T-helper 9 cell (primary cell): ENCODE measurements at regions not wholly inside any gene's neighbourhood (a gene's known extent, or its start where the extent isn't known, plus 50 kb on each side); places are given as distances from the start of the nearest gene placed in this dataset.

Experiments used
- DNase-seq: peaks from one replicate; pipeline ENCODE4 v3.0.0-alpha.2; 2020

GRCh38 chr17:15177343-15177742, 87.8 kb downstream of the PMP22 start:
- DNase-seq = no peak

GRCh38 chr17:15175356-15175755, 89.8 kb downstream of the PMP22 start:
- no peak for DNase-seq

GRCh38 chr17:15171167-15172047, 93.7 kb downstream of the PMP22 start:
- no peak for DNase-seq

- no peak for DNase-seq
Observed at GRCh38 chr17:15169676-15170075, 95.5 kb downstream of the PMP22 start.

- DNase-seq = no peak
Observed at GRCh38 chr17:15168379-15168778, 96.7 kb downstream of the PMP22 start.

- no peak for DNase-seq
Observed at GRCh38 chr17:15161395-15161794, 103.7 kb downstream of the PMP22 start.

GRCh38 chr17:15157051-15157450, 108.1 kb downstream of the PMP22 start:
- DNase-seq = no peak

- DNase-seq = no peak
Observed at GRCh38 chr17:15154618-15155017, 110.5 kb downstream of the PMP22 start.

GRCh38 chr17:15145621-15146020, 119.5 kb downstream of the PMP22 start:
- DNase-seq = no peak

GRCh38 chr17:15143524-15143923, 121.6 kb downstream of the PMP22 start:
- no peak for DNase-seq

- no peak for DNase-seq
Observed at GRCh38 chr17:15134363-15134762, 130.8 kb downstream of the PMP22 start.

- DNase-seq = no peak
Observed at GRCh38 chr17:15133826-15134225, 131.3 kb downstream of the PMP22 start.

- no peak for DNase-seq
Observed at GRCh38 chr17:15133143-15133542, 132.0 kb downstream of the PMP22 start.

GRCh38 chr17:15130426-15130825, 134.7 kb downstream of the PMP22 start:
- DNase-seq = no peak

- DNase-seq = no peak
Observed at GRCh38 chr17:15129986-15130385, 135.1 kb downstream of the PMP22 start.

GRCh38 chr17:15124746-15125145, 140.4 kb downstream of the PMP22 start:
- no peak for DNase-seq

GRCh38 chr17:15124264-15124595, 140.9 kb downstream of the PMP22 start:
- DNase-seq = no peak

GRCh38 chr17:15123593-15124263, 141.4 kb downstream of the PMP22 start:
- no peak for DNase-seq

GRCh38 chr17:15122857-15123256, 142.3 kb downstream of the PMP22 start:
- no peak for DNase-seq

GRCh38 chr17:15121426-15121825, 143.7 kb downstream of the PMP22 start:
- no peak for DNase-seq

GRCh38 chr17:15119968-15120367, 145.2 kb downstream of the PMP22 start:
- no peak for DNase-seq

- no peak for DNase-seq
Observed at GRCh38 chr17:15117239-15117638, 147.9 kb downstream of the PMP22 start.

GRCh38 chr17:15112846-15113617, 152.1 kb downstream of the PMP22 start:
- no peak for DNase-seq

- DNase-seq = no peak
Observed at GRCh38 chr17:15109608-15110007, 155.5 kb downstream of the PMP22 start.
